K562 (cell line): ENCODE measurements at regions not wholly inside any gene's neighbourhood (a gene's known extent, or its start where the extent isn't known, plus 50 kb on each side); places are given as distances from the start of the nearest gene placed in this dataset.

Experiments
- AFF4 ChIP-seq: sonication (generic); formaldehyde crosslinking; IDR thresholded peaks from 2 replicates; pipeline ENCODE4 v1.8.0; 2023; ENCODE audit warnings: mild to moderate bottlenecking, missing genetic modification reagents
- ATF2 ChIP-seq: sonication (generic); formaldehyde crosslinking; IDR thresholded peaks from 2 replicates; pipeline ENCODE4 v1.8.1; 2022; ENCODE audit warnings: missing genetic modification reagents
- CEBPB ChIP-seq: fragments of 450-650 bp; IDR thresholded peaks from 2 replicates; pipeline ENCODE4 v1.6.1; 2016; ENCODE audit warnings: missing genetic modification characterization, missing compliant biosample characterization
- CTCF ChIP-seq, 3 experiments: IDR thresholded peaks in 2 of 3; conservative IDR thresholded peaks in 1 of 3; 2 replicates each; pipeline ENCODE4 v1.5.1; 2011 to 2012; ENCODE audit warnings: low read length in 3 of 3, mild to moderate bottlenecking in 3 of 3, control low read depth in 2 of 3, improper control_type of control experiment in 1 of 3, inconsistent platforms in 1 of 3, low read depth in 1 of 3, mixed read lengths in 1 of 3, moderate library complexity in 1 of 3; ENCODE audit not compliant: insufficient read depth in 2 of 3
- EZH2 ChIP-seq: IDR thresholded peaks from 2 replicates; pipeline ENCODE4 v1.6.1; 2012; ENCODE audit warnings: low read depth, mild to moderate bottlenecking, inconsistent platforms, low read length, borderline replicate concordance
- FOXA1 ChIP-seq: fragments of 450-650 bp; IDR thresholded peaks from 2 replicates; pipeline ENCODE4 v1.6.1; 2016; ENCODE audit warnings: mild to moderate bottlenecking, borderline replicate concordance
- HDAC2 ChIP-seq: fragments of 450-650 bp; IDR thresholded peaks from 2 replicates; pipeline ENCODE4 v1.6.1; 2016; ENCODE audit warnings: mild to moderate bottlenecking
- PCBP1 ChIP-seq: fragments of 200-400 bp; formaldehyde crosslinking; IDR thresholded peaks from 2 replicates; pipeline ENCODE4 v1.6.1; 2018; ENCODE audit warnings: mild to moderate bottlenecking, low read depth, low read length; ENCODE audit not compliant: poor library complexity, severe bottlenecking
- POLR2AphosphoS2 ChIP-seq: IDR thresholded peaks from 2 replicates; pipeline ENCODE4 v1.6.1; 2012; ENCODE audit warnings: low read length, improper control_type of control experiment
- SP2 ChIP-seq: IDR thresholded peaks from 2 replicates; pipeline ENCODE4 v1.6.1; 2011; ENCODE audit warnings: mild to moderate bottlenecking, low read depth, low read length, moderate library complexity; ENCODE audit not compliant: poor library complexity, severe bottlenecking; ENCODE audit errors: extremely low read depth
- TAF1 ChIP-seq: IDR thresholded peaks from 2 replicates; pipeline ENCODE4 v1.6.1; 2011; ENCODE audit warnings: mild to moderate bottlenecking, low read length, moderate library complexity; ENCODE audit not compliant: insufficient read depth, control insufficient read depth, severe bottlenecking; ENCODE audit errors: extremely low read depth
- ZBTB33 ChIP-seq: sonication (generic); formaldehyde crosslinking; IDR thresholded peaks from 2 replicates; pipeline ENCODE4 v1.8.1; 2023; ENCODE audit warnings: mild to moderate bottlenecking, missing genetic modification reagents

GRCh38 chr4:125594056-125594602 lies 279.4 kb downstream of the FAT4 start:
- no peak for TF ChIP-seq CEBPB (tag)
- TF ChIP-seq CTCF (IDR thresholded peaks at IDR 0.05 in 2 of 3, conservative IDR thresholded peaks at IDR 0.05 in 1 of 3; ENCODE audit: insufficient read depth in 2 of 3, low read depth in 1 of 3, low read length in 3 of 3) = no peak
- TF ChIP-seq SP2 = no peak
- TF ChIP-seq FOXA1 = no peak
- no peak for TF ChIP-seq PCBP1
- TF ChIP-seq TAF1 = no peak
- no peak for TF ChIP-seq POLR2AphosphoS2
- no peak for TF ChIP-seq EZH2
- TF ChIP-seq AFF4 (CRISPR knock-in tag) = no peak
- TF ChIP-seq ATF2 (CRISPR knock-in tag) = no peak
- TF ChIP-seq ZBTB33 (CRISPR knock-in tag) = no peak
- TF ChIP-seq HDAC2 = no peak
